Prostate gland (tissue), 2 donors: ENCODE measurements at regions not wholly inside any gene's neighbourhood (a gene's known extent, or its start where the extent isn't known, plus 50 kb on each side); places are given as distances from the start of the nearest gene placed in this dataset.

ENCODE experiments used
- DNase-seq: peaks from one replicate; pipeline ENCODE4 v3.0.0-alpha.2; 2019; ENCODE audit warnings: low spot score
- H3K27ac ChIP-seq, 2 donors: fragments of 200-600 bp; sonication (generic); 2 replicates each; pipeline ENCODE4 v1.5.1; 2017 to 2019
- H3K27me3 ChIP-seq: fragments of 200-600 bp; sonication (generic); replicated peaks from 2 replicates; pipeline ENCODE4 v1.5.1; 2019; ENCODE audit not compliant: insufficient read depth
- H3K36me3 ChIP-seq, 2 donors: fragments of 200-600 bp; sonication (generic); 1 replicate in 1 of 2; 2 replicates in 1 of 2; pipeline versions ENCODE4 v1.5.1 to v1.8.1; 2017 to 2019
- H3K4me1 ChIP-seq: fragments of 200-600 bp; sonication (generic); replicated peaks from 2 replicates; pipeline ENCODE4 v1.5.1; 2019
- H3K4me3 ChIP-seq, 2 donors: fragments of 200-600 bp; sonication (generic); 2 replicates each; pipeline ENCODE4 v1.5.1; 2017 to 2019
- H3K9me3 ChIP-seq: fragments of 200-600 bp; sonication (generic); 2 replicates; pipeline ENCODE4 v1.5.1; 2017
- CTCF ChIP-seq, 4 experiments: fragments of 200-600 bp in 2 of 4; fragments of 450-650 bp in 2 of 4; sonication (generic) in 2 of 4; IDR thresholded peaks; 1 replicate in 3 of 4; 2 replicates in 1 of 4; pipeline ENCODE4 v1.5.1; 2016 to 2019; ENCODE audit warnings: antibody characterized with exemption in 4 of 4, mild to moderate bottlenecking in 2 of 4, moderate library complexity in 2 of 4
- POLR2A ChIP-seq: fragments of 450-650 bp; IDR thresholded peaks from one replicate; pipeline ENCODE4 v1.6.1; 2016; ENCODE audit warnings: antibody characterized with exemption, mild to moderate bottlenecking
- POLR2AphosphoS5 ChIP-seq: sonication (generic); formaldehyde crosslinking; IDR thresholded peaks from one replicate; pipeline ENCODE4 v1.6.1; 2017; ENCODE audit warnings: antibody characterized with exemption
- WGBS: methylation state at CpG from one replicate; pipeline ENCODE4 v1.1.5; 2018; 5-methylcytosine and 5-hydroxymethylcytosine counted together
- intact Hi-C: fragments of 100-400 bp; cut with DNase I; formaldehyde crosslinking; loops from one replicate; pipeline ENCODE4 v1.14.2; 2022

DNA sequence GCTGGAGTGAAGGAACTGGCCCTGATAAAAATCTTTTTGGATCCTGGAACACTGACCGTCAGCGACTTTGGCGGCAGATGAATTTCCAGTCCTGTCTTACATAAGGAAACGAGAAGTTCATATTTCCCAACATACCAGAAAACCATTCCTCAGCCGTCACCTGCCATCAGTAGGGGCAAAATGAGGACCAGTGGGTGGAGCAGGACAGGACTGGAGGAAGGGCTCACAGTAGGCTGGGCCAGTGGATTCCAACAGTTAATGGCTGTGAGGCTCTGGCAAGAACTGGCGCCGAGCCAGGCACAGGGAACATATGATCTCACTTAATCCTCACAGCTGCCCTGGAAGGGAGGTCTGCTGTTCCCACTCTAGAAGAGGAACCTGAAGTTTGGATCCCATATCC is 67.2 kb upstream of the FAM181A start:
- Histone ChIP-seq H3K27me3 (no peaks in the 10 kb centered on the region), H3K4me3 (no peak overlapping the region), H3K27ac (peak overlapping the region; percentile 65 to 72), H3K9me3 (no peaks in the 10 kb centered on the region), H3K36me3 (no peaks in the 10 kb centered on the region), H3K4me1 (peaks cover 2% of the 10 kb centered on the region)
- TF ChIP-seq POLR2AphosphoS5 (peak; percentile 71), POLR2A (no peak)
- WGBS: 48% methylated on average over 7 of the region's 7 CpGs
- DNase-seq: peak; percentile 22
- intact Hi-C loops: loop anchor here (5.0 kb wide), 1 partner anchor 32 kb away; no protein-coding TSS in a partner anchor

- Histone ChIP-seq H3K36me3 (no peaks in the 10 kb centered on the region), H3K4me1 (peaks cover 2% of the 10 kb centered on the region), H3K27ac (peak overlapping the region in 1 of 2 donors; percentile 65), H3K4me3 (no peak overlapping the region), H3K27me3 (no peaks in the 10 kb centered on the region), H3K9me3 (no peaks in the 10 kb centered on the region)
- 88% methylated on average over 17 of the region's 17 CpGs for WGBS
- TF ChIP-seq POLR2AphosphoS5: no peak
- TF ChIP-seq CTCF (IDR thresholded peaks at IDR 0.05): no peak
- TF ChIP-seq POLR2A: no peak
- DNase-seq: no peak
- intact Hi-C loops: loop anchor here (5.0 kb wide), 1 partner anchor 33 kb away; no protein-coding TSS in a partner anchor
These were observed 68.2 kb upstream of the FAM181A start for GRCh38 chr14:93858896-93859295.

DNA sequence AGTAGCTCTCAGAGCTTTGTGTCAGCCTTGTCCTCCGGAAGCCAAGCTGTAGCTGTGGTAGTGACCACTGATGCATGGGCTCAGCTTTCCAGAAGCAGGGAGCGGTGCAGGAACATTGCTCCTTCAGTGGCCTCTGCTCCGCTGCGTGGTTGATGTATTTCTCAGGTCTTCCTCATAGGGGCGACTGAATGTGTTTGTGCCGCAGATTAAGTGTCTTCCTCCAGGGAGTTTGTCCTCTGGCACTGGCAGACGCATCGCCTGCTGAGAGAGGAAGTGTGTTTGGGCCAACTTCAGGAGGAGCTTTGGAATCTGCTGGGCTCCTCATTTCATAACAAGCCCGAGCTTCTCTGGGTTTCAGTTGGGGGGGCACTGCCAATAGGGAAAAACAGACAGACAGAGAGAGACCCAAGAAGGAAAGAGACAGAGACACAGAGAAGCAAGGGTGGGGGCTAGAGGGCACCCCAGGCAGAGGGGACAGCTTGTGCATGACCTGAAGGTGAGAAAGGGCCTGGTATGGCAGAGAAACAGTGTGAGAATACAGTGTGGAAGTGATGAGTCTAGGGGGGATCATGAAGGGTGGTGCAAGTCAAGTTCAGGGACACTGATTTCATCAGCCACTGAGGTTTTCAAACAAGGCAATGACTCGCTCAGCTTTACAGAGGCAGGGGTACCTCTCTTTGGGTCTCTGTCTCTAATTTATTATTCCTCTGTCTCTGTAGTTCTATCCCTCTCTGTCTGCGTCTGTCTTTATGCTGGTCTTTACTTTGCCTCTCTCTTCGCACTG is 69.4 kb upstream of the PRIMA1 start:
- Histone ChIP-seq H3K36me3 (no peaks in the 10 kb centered on the region), H3K27me3 (no peaks in the 10 kb centered on the region), H3K27ac (peak overlapping the region; percentile 6 to 7), H3K9me3 (no peaks in the 10 kb centered on the region), H3K4me3 (no peak overlapping the region), H3K4me1 (peaks cover 2% of the 10 kb centered on the region)
- no peak for TF ChIP-seq POLR2A
- peak; percentile 31 for TF ChIP-seq POLR2AphosphoS5
- WGBS: 40% methylated on average over 12 of the region's 12 CpGs
- DNase-seq: peak; percentile 30
- intact Hi-C loops: loop anchor here (5.0 kb wide), 1 partner anchor 35 kb away; no protein-coding TSS in a partner anchor

GRCh38 chr14:93857081-93857480 is 68.8 kb upstream of the PRIMA1 start:
- Histone ChIP-seq H3K4me1 (peaks cover 2% of the 10 kb centered on the region), H3K27me3 (no peaks in the 10 kb centered on the region), H3K27ac (no peak overlapping the region), H3K36me3 (no peaks in the 10 kb centered on the region), H3K9me3 (no peaks in the 10 kb centered on the region), H3K4me3 (no peak overlapping the region)
- intact Hi-C loops: loop anchor here (5.0 kb wide), 1 partner anchor 35 kb away; no protein-coding TSS in a partner anchor
- DNase-seq: no peak
- 57% methylated on average over 4 of the region's 4 CpGs for WGBS
- TF ChIP-seq CTCF (IDR thresholded peaks at IDR 0.05) (no peak), POLR2A (no peak), POLR2AphosphoS5 (no peak)

DNA sequence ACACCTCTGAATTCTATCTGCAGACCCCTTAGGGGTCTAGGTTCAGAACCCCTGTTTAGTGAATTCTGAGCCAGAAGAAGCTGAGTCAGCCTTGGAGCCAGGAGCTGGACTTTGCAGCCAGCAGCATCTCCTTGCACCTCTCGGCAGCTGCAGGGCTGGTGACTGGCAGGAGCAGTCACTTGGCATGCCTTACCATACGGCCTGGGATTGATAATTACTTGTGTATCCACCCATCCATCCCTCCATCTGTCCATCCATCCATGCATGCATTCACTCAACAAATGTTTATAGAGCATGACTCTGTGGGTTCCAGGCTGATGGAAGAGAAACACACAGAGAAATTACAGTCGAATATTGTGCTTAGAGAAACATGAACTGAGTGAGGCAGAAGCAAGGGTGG is 67.5 kb upstream of the PRIMA1 start:
- intact Hi-C loops: loop anchor here (5.0 kb wide), 1 partner anchor 37 kb away; no protein-coding TSS in a partner anchor
- TF ChIP-seq CTCF (IDR thresholded peaks at IDR 0.05): no peak
- no peak for TF ChIP-seq POLR2A
- TF ChIP-seq POLR2AphosphoS5: no peak
- Histone ChIP-seq H3K27me3 (no peaks in the 10 kb centered on the region), H3K9me3 (no peaks in the 10 kb centered on the region), H3K27ac (no peak overlapping the region), H3K36me3 (no peaks in the 10 kb centered on the region), H3K4me1 (peaks cover 2% of the 10 kb centered on the region), H3K4me3 (no peak overlapping the region)
- WGBS: 65% methylated on average over 3 of the region's 3 CpGs
- DNase-seq: no peak
